Fibroblast of mammary gland (primary cell): ENCODE measurements at regions not wholly inside any gene's neighbourhood (a gene's known extent, or its start where the extent isn't known, plus 50 kb on each side); places are given as distances from the start of the nearest gene placed in this dataset.

Experiments
- DNase-seq: peaks from one replicate; pipeline ENCODE4 v3.0.0-alpha.2; 2010; ENCODE audit warnings: low read depth
- H3K4me3 ChIP-seq: 2 replicates; pipeline ENCODE4 v1.5.1; 2011; ENCODE audit warnings: low read depth, mild to moderate bottlenecking, low read length, moderate library complexity; ENCODE audit not compliant: control insufficient read depth
- CTCF ChIP-seq: conservative IDR thresholded peaks from 2 replicates; pipeline ENCODE4 v1.5.1; 2011; ENCODE audit warnings: low read depth, low read length, inconsistent platforms; ENCODE audit not compliant: control insufficient read depth, insufficient read depth

DNA sequence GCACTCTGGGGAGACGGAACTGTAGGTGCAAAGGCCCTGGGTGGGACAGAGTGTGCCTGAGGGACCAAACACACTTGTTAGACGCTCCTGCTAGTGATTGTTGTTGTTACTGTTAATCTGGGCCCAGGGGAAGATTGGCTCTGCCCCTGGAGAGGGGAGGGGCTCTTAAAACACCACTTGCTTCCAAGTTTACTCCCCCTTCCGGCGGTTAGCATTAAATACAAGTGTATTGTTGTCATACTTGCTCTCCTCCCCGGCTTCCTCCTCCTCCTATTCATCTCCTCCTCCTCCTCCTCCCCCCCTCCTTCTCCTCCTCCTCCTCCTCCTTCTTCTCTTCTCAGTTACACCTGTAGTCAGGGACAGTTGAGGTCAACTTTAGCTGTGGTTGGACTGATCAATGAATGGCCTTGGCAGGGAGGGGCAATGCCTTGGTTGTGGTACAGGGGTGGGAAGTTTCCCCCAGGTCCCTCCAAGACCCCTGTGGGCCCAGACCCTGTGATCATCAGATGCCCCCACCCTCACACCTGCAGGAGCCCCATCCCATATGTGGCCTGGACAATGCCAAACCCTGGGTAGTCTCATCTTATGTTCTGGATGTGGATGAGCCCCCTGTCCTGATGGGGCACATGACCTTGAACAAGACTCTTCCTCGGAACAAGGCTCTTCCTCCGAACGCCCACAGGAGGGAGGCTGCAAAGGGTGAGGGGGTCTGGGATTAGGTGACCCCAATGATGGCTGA lies 217.3 kb downstream of the PTPRU start:
- TF ChIP-seq CTCF = peak; percentile 20
- DNase-seq = peak; percentile 53
- H3K4me3 ChIP-seq = no peak overlapping the region

GRCh38 chr1:29452463-29453230 lies 216.3 kb downstream of the PTPRU start:
- no peak for TF ChIP-seq CTCF
- no peak overlapping the region for H3K4me3 ChIP-seq
- DNase-seq = no peak

- DNase-seq = no peak
- H3K4me3 ChIP-seq = no peak overlapping the region
- TF ChIP-seq CTCF = no peak
Observed at GRCh38 chr1:29451368-29451892, 215.1 kb downstream of the PTPRU start.

DNA sequence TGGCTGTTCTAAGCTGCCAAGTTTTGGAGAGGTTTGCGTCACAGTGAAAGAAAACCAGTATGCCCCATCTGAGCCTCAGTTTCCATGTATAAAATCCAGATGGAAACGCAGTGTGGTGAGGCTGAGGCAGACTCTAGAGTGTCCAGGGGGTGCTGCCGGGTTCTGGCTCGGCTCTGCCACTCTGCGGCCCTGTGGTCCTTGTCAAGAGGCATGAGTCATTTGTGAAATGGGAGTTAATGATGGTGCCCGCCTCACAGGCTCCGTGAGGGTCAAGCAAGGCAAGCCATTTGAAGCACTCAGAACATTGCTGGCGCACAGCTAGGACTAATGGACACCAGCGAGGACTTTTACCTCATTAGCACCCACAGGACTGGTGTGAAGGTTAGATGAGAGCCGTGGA lies 214.3 kb downstream of the PTPRU start:
- TF ChIP-seq CTCF = no peak
- no peak overlapping the region for H3K4me3 ChIP-seq
- no peak for DNase-seq

GRCh38 chr1:29448456-29449235 lies 212.3 kb downstream of the PTPRU start:
- TF ChIP-seq CTCF = no peak
- DNase-seq = no peak
- no peak overlapping the region for H3K4me3 ChIP-seq

- H3K4me3 ChIP-seq = no peak overlapping the region
- no peak for TF ChIP-seq CTCF
- DNase-seq = no peak
Observed at GRCh38 chr1:29447368-29447767, 211.0 kb downstream of the PTPRU start.
